HCT116 (cell line): ENCODE measurements at regions not wholly inside any gene's neighbourhood (a gene's known extent, or its start where the extent isn't known, plus 50 kb on each side); places are given as distances from the start of the nearest gene placed in this dataset.

Experiments used
- ATAC-seq: fragments of 200-7000 bp; cut with Tn5 transposase; 2 replicates; pipeline ENCODE4 v1.9.1; 2020; ENCODE audit warnings: mild to moderate bottlenecking, moderate library complexity
- BruUV-seq: library from RNA; stranded (reverse); fragments of 400-500 nt; replicated peaks from 2 replicates; lab custom pipeline; 2021; lab: Mats Ljungman, UMichigan
- CTCF ChIA-PET: fragments of 300-600 bp; sonication (Branson Sonifier 250); formaldehyde crosslinking; loops from one replicate; lab custom pipeline; 2021; ENCODE audit warnings: antibody characterized with exemption; lab: Charles Lee
- POLR2A ChIA-PET: fragments of 300-600, 350-600 bp; sonication (Branson Sonifier 250); formaldehyde crosslinking; loops from one replicate; lab custom pipeline; 2021; ENCODE audit warnings: antibody characterized with exemption; lab: Charles Lee
- RAD21 ChIA-PET, 2 experiments: fragments of 300-600 bp; sonication (Branson Sonifier 250); formaldehyde crosslinking; loops; one replicate each; lab custom pipeline; 2023; ENCODE audit warnings: low total read pairs in 2 of 2; ENCODE audit not compliant: uncharacterized antibody in 2 of 2, unreplicated experiment in 2 of 2, low non-redundant PET in 1 of 2; lab: Charles Lee
- DNase-seq: peaks from one replicate; pipeline ENCODE4 v3.0.0-alpha.2; 2010; ENCODE audit warnings: low read depth, low spot score
- H2AFZ ChIP-seq: fragments of 200-600 bp; shearing (Covaris generic), sonication (generic); 2 replicates; pipeline ENCODE4 v1.6.1; 2017; ENCODE audit warnings: low read depth, mixed run types, mixed read lengths, antibody characterized with exemption, low read length; ENCODE audit not compliant: poor library complexity, severe bottlenecking
- H3K27ac ChIP-seq: 2 replicates; pipeline ENCODE4 v1.5.1; 2012; ENCODE audit warnings: low read depth, low read length
- H3K27me3 ChIP-seq: fragments of 200-600 bp; sonication (generic); 2 replicates; pipeline ENCODE4 v1.6.1; 2016; ENCODE audit warnings: mixed run types, low read length, mixed read lengths; ENCODE audit not compliant: insufficient read depth
- H3K36me3 ChIP-seq, 2 experiments: fragments of 200-500 bp in 1 of 2; fragments of 200-600 bp in 1 of 2; sonication (Bioruptor generic) in 1 of 2; sonication (generic) in 1 of 2; 2 replicates each; pipeline versions ENCODE4 v1.5.1 to v1.6.1; 2014 to 2016; ENCODE audit warnings: low read length in 2 of 2, inconsistent platforms in 1 of 2, mixed read lengths in 1 of 2, mixed run types in 1 of 2; ENCODE audit not compliant: insufficient read depth in 2 of 2, control insufficient read depth in 1 of 2
- H3K4me1 ChIP-seq, 2 experiments: fragments of 200-600 bp in 1 of 2; sonication (generic) in 1 of 2; 2 replicates each; pipeline versions ENCODE4 v1.5.1 to v1.6.1; 2012 to 2017; ENCODE audit warnings: low read length in 2 of 2, inconsistent platforms in 1 of 2, mild to moderate bottlenecking in 1 of 2, mixed read lengths in 1 of 2, mixed run types in 1 of 2, moderate library complexity in 1 of 2; ENCODE audit not compliant: insufficient read depth in 2 of 2, control insufficient read depth in 1 of 2
- H3K4me2 ChIP-seq: fragments of 200-600 bp; sonication (generic); 2 replicates; pipeline ENCODE4 v1.6.1; 2017; ENCODE audit warnings: mixed run types, low read length, mixed read lengths
- H3K4me3 ChIP-seq, 2 experiments: fragments of 200-600 bp in 1 of 2; sonication (generic) in 1 of 2; replicated peaks in 1 of 2; 2 replicates each; pipeline ENCODE4 v1.5.1; 2011 to 2016; ENCODE audit warnings: low read length in 2 of 2, control low read depth in 1 of 2, low read depth in 1 of 2, mild to moderate bottlenecking in 1 of 2, mixed read lengths in 1 of 2, mixed run types in 1 of 2
- H3K79me2 ChIP-seq: fragments of 200-600 bp; sonication (generic); 2 replicates; pipeline ENCODE4 v1.6.1; 2017; ENCODE audit warnings: mild to moderate bottlenecking, mixed run types, low read length, moderate library complexity, mixed read lengths; ENCODE audit not compliant: insufficient read depth
- H3K9ac ChIP-seq: fragments of 200-600 bp; sonication (generic); 2 replicates; pipeline ENCODE4 v1.6.1; 2016; ENCODE audit warnings: low read length, mixed read lengths
- H3K9me2 ChIP-seq: fragments of 200-600 bp; sonication (generic), shearing (Covaris generic); 2 replicates; pipeline ENCODE4 v1.6.1; 2017; ENCODE audit warnings: mixed run types, mild to moderate bottlenecking, moderate library complexity; ENCODE audit not compliant: insufficient read depth
- H3K9me3 ChIP-seq, 2 experiments: fragments of 200-500 bp in 1 of 2; fragments of 200-600 bp in 1 of 2; sonication (Bioruptor generic) in 1 of 2; sonication (generic) in 1 of 2; 2 replicates each; pipeline ENCODE4 v1.6.1; 2014 to 2017; ENCODE audit warnings: low read length in 2 of 2, mixed read lengths in 2 of 2, inconsistent platforms in 1 of 2, low read depth in 1 of 2, mild to moderate bottlenecking in 1 of 2, mixed run types in 1 of 2, moderate library complexity in 1 of 2; ENCODE audit not compliant: control insufficient read depth in 1 of 2, insufficient read depth in 1 of 2
- H4K20me1 ChIP-seq: fragments of 200-600 bp; sonication (generic), shearing (Covaris generic); 2 replicates; pipeline ENCODE4 v1.6.1; 2017; ENCODE audit warnings: mixed run types, mild to moderate bottlenecking, moderate library complexity; ENCODE audit not compliant: insufficient read depth
- CBX3 ChIP-seq: IDR thresholded peaks from 2 replicates; pipeline ENCODE4 v1.6.1; 2012; ENCODE audit warnings: low read depth
- EZH2 ChIP-seq: fragments of 200-600 bp; sonication (generic); IDR thresholded peaks from 2 replicates; pipeline ENCODE4 v1.6.1; 2017; ENCODE audit warnings: antibody characterized with exemption, mixed run types
- EZH2phosphoT487 ChIP-seq: fragments of 200-600 bp; IDR thresholded peaks from 2 replicates; pipeline ENCODE4 v1.6.1; 2018; ENCODE audit warnings: antibody characterized with exemption, borderline replicate concordance
- FOSL1 ChIP-seq: IDR thresholded peaks from 2 replicates; pipeline ENCODE4 v1.6.1; 2012; ENCODE audit warnings: low read depth
- POLR2AphosphoS5 ChIP-seq: IDR thresholded peaks from 2 replicates; pipeline ENCODE4 v1.6.1; 2011; ENCODE audit warnings: mild to moderate bottlenecking, low read depth, low read length, moderate library complexity
- RAD21 ChIP-seq: IDR thresholded peaks from 2 replicates; pipeline ENCODE4 v1.6.1; 2012; ENCODE audit warnings: low read depth, mild to moderate bottlenecking
- SP1 ChIP-seq: IDR thresholded peaks from 2 replicates; pipeline ENCODE4 v1.6.1; 2012; ENCODE audit warnings: low read depth
- TCF7L2 ChIP-seq: IDR thresholded peaks from 2 replicates; pipeline ENCODE4 v1.7.0; 2011; ENCODE audit warnings: borderline replicate concordance, inconsistent platforms; ENCODE audit not compliant: insufficient read depth, insufficient read length; ENCODE audit errors: extremely low read depth
- ZFX ChIP-seq: fragments of 450-650 bp; IDR thresholded peaks from 2 replicates; pipeline ENCODE4 v1.6.1; 2017
- ZNF274 ChIP-seq: fragments of 200-500 bp; sonication (Bioruptor generic); IDR thresholded peaks from 2 replicates; pipeline ENCODE4 v1.6.1; 2014; ENCODE audit warnings: mild to moderate bottlenecking, low read depth, low read length, inconsistent platforms
- intact Hi-C: fragments of 100-400 bp; cut with micrococcal nuclease; formaldehyde crosslinking; loops from 2 replicates; pipeline ENCODE4 v1.10.0; 2022
- TF ChIP-seq, protein P1 (sequence below): IDR thresholded peaks from 2 replicates; pipeline ENCODE4 v1.6.1; 2012
- TF ChIP-seq, protein P2 (sequence below), 3 experiments: fragments of 200-600 bp in 1 of 3; sonication (generic) in 1 of 3; IDR thresholded peaks in 2 of 3; conservative IDR thresholded peaks in 1 of 3; 2 replicates each; pipeline ENCODE4 v1.5.1; 2012 to 2017; ENCODE audit warnings: low read depth in 2 of 3, low read length in 2 of 3, antibody characterized with exemption in 1 of 3, borderline replicate concordance in 1 of 3, control low read depth in 1 of 3, mild to moderate bottlenecking in 1 of 3, mixed read lengths in 1 of 3, mixed run types in 1 of 3, moderate library complexity in 1 of 3; ENCODE audit not compliant: insufficient read depth in 1 of 3
- TF ChIP-seq, protein P3 (sequence below): IDR thresholded peaks from 2 replicates; pipeline ENCODE4 v1.6.1; 2012; ENCODE audit warnings: low read depth
- TF ChIP-seq, protein P4 (sequence below): IDR thresholded peaks from 2 replicates; pipeline ENCODE4 v1.6.1; 2012

- TF ChIP-seq, protein P1, sequence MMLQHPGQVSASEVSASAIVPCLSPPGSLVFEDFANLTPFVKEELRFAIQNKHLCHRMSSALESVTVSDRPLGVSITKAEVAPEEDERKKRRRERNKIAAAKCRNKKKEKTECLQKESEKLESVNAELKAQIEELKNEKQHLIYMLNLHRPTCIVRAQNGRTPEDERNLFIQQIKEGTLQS, result no peak
- TF ChIP-seq RAD21 (no peak), EZH2 (no peak), SP1 (no peak), ZNF274 (no peak), POLR2AphosphoS5 (no peak)
- TF ChIP-seq, protein P2, sequence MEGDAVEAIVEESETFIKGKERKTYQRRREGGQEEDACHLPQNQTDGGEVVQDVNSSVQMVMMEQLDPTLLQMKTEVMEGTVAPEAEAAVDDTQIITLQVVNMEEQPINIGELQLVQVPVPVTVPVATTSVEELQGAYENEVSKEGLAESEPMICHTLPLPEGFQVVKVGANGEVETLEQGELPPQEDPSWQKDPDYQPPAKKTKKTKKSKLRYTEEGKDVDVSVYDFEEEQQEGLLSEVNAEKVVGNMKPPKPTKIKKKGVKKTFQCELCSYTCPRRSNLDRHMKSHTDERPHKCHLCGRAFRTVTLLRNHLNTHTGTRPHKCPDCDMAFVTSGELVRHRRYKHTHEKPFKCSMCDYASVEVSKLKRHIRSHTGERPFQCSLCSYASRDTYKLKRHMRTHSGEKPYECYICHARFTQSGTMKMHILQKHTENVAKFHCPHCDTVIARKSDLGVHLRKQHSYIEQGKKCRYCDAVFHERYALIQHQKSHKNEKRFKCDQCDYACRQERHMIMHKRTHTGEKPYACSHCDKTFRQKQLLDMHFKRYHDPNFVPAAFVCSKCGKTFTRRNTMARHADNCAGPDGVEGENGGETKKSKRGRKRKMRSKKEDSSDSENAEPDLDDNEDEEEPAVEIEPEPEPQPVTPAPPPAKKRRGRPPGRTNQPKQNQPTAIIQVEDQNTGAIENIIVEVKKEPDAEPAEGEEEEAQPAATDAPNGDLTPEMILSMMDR (IDR thresholded peaks at IDR 0.05 in 2 of 3, conservative IDR thresholded peaks at IDR 0.05 in 1 of 3; ENCODE audit: borderline replicate concordance in 1 of 3, insufficient read depth in 1 of 3, low read depth in 2 of 3, low read length in 2 of 3), result no peak
Measured at GRCh38 chr12:19026614-19027488, 102.7 kb upstream of the PLEKHA5 start (continued).

GRCh38 chr12:19030180-19030579 is 99.4 kb upstream of the PLEKHA5 start:
- peak overlapping the region; percentile 79 for H2AFZ ChIP-seq
- CTCF ChIA-PET, result no interaction called here
- no peak overlapping the region for H3K27ac ChIP-seq
- no peak overlapping the region for H3K9ac ChIP-seq
- no peak overlapping the region for H3K4me3 ChIP-seq
- POLR2A ChIA-PET, result no interaction called here
- no peaks in the 10 kb centered on the region for H3K79me2 ChIP-seq
- peak overlapping the region; percentile 53 for H3K4me2 ChIP-seq
- ATAC-seq, result no peak
- no TSS peak for BruUV-seq
- no peaks in the 10 kb centered on the region for H3K9me2 ChIP-seq
- peaks cover 9 to 18% of the 10 kb centered on the region in 2 experiments for H3K4me1 ChIP-seq
- H4K20me1 ChIP-seq, result no peaks in the 10 kb centered on the region
- RAD21 ChIA-PET, result no interaction called here
- TF ChIP-seq FOSL1 (no peak), CBX3 (no peak), EZH2phosphoT487 (no peak), TCF7L2 (no peak), ZFX (no peak), EZH2 (no peak)
- TF ChIP-seq, protein P3, sequence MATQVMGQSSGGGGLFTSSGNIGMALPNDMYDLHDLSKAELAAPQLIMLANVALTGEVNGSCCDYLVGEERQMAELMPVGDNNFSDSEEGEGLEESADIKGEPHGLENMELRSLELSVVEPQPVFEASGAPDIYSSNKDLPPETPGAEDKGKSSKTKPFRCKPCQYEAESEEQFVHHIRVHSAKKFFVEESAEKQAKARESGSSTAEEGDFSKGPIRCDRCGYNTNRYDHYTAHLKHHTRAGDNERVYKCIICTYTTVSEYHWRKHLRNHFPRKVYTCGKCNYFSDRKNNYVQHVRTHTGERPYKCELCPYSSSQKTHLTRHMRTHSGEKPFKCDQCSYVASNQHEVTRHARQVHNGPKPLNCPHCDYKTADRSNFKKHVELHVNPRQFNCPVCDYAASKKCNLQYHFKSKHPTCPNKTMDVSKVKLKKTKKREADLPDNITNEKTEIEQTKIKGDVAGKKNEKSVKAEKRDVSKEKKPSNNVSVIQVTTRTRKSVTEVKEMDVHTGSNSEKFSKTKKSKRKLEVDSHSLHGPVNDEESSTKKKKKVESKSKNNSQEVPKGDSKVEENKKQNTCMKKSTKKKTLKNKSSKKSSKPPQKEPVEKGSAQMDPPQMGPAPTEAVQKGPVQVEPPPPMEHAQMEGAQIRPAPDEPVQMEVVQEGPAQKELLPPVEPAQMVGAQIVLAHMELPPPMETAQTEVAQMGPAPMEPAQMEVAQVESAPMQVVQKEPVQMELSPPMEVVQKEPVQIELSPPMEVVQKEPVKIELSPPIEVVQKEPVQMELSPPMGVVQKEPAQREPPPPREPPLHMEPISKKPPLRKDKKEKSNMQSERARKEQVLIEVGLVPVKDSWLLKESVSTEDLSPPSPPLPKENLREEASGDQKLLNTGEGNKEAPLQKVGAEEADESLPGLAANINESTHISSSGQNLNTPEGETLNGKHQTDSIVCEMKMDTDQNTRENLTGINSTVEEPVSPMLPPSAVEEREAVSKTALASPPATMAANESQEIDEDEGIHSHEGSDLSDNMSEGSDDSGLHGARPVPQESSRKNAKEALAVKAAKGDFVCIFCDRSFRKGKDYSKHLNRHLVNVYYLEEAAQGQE, result no peak
- TF ChIP-seq, protein P4, sequence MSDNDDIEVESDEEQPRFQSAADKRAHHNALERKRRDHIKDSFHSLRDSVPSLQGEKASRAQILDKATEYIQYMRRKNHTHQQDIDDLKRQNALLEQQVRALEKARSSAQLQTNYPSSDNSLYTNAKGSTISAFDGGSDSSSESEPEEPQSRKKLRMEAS, result no peak
- intact Hi-C loops, result no loop called here
- DNase-seq, result no peak
- no peaks in the 10 kb centered on the region for H3K27me3 ChIP-seq
- H3K36me3 ChIP-seq, result no peaks in the 10 kb centered on the region
- peaks cover 3 to 7% of the 10 kb centered on the region in 2 experiments; a peak in 1 of 4 replicates for H3K9me3 ChIP-seq
